VCaP (cell line): ENCODE measurements at regions not wholly inside any gene's neighbourhood (a gene's known extent, or its start where the extent isn't known, plus 50 kb on each side); places are given as distances from the start of the nearest gene placed in this dataset.

Experiments
- H3K27ac ChIP-seq: fragments of 450-650 bp; 2 replicates; pipeline ENCODE4 v1.5.1; 2017
- CTCF ChIP-seq: fragments of 450-650 bp; conservative IDR thresholded peaks from 2 replicates; pipeline ENCODE4 v1.5.1; 2017; ENCODE audit warnings: mild to moderate bottlenecking, moderate library complexity

DNA sequence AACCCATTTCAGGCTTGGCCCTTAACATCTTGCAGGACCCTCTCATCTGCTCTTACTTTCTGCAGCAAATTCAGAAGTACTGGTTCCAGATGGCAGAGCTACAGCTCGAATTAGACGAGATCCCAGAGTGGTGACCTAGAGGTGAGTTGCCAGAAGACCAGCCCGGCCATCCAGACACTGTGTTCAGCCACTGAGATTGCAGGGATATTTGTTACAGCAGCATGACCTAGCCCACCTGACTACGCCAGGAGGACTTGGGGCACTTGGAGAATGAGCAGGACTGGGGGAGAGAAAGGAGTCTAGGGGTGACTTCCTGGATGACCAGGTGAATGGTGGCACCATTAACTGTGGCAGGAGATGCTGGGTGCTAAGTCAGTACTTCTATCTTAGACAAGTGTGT, 67.2 kb upstream of the ID2 start:
- H3K27ac ChIP-seq: no peak overlapping the region
- no peak for TF ChIP-seq CTCF

DNA sequence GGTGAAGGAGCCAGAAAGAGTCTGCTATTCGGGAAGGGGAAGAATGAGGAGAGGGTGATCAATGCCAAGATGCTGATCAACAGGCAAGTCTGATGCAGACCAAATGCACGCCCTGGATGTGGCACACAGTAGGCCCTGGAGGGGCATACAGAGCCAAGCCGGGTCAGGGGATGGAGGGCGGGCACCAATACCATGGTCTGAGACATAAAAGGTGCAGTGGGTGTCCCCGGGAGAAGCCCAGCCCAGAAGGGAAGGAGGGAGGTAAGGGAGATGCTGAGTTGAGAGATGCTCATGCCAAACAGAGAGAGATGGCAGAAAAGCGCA, 66.6 kb upstream of the ID2 start:
- no peak overlapping the region for H3K27ac ChIP-seq
- no peak for TF ChIP-seq CTCF

DNA sequence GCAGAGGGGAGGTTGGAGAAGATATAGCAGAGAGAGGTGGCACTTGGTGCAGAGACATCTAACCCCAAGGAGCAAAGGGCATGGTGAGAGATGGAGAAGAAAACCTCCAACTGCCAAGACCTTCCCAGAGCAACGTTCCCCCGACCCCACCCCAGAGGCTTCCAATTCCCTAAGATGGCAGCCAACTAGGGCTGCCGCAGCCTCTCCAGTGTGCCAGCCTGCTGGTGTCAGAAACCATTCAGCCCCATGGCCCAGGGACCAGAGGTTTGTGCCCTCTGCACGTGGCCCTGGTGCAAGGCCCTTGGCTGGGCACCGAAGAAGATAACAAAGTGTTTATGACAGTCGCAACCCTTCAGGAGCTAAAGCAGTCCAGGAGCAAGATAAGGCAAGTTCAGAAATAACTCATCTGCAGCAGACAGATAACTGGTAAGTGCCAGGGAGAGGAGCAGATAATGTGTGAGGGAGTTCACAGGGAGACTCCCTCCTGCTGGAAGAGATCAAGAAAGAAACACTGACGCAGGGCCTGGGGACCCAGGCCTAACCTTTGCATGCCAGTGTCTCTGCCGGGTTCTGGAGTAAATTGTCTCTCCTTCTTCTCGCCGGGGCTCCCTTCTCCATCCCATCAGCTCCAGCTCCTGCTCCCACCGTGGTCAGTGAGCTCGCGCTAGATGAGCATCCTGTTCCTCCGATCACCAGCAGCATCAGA, 66.1 kb upstream of the ID2 start:
- TF ChIP-seq CTCF: no peak
- no peak overlapping the region for H3K27ac ChIP-seq

DNA sequence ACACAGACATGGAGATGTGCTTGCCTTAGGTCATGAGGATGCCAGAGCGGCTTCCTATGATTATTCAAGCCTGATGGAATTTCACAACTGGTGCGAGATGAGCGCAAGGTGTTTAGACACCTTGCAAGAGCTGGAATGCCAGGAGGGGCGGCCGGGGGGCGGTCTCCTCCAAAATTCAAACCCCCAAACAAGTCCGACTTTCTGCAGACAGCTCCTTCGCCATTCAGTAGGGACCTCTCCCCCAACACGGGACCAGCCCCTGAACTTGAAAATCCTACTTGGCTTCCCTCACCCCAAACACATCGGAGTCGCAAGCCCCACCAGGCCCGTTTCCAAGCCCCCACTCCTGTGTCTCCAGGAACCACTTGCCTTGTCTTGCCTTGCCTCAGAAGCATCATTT, 64.8 kb upstream of the ID2 start:
- H3K27ac ChIP-seq: no peak overlapping the region
- no peak for TF ChIP-seq CTCF

DNA sequence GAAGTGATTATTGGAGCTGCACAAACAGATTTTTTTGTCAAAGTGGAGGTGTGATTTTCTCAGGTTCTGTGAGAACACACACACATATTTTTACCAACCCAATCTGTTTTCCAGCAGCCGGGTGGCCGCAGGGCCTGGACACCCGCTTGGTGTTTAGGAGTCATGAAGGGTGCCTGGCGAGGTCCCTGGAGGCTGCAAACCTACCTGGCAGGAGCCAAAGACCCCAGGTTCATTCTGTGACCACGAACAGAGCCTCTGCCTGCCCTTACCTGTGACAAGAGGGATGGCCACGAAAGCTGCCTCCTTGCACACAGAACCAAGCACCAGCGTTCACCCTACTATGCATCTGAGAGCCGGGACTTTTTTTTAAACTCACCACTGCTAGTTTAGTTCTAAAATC, 64.3 kb upstream of the ID2 start:
- H3K27ac ChIP-seq: no peak overlapping the region
- TF ChIP-seq CTCF: no peak

DNA sequence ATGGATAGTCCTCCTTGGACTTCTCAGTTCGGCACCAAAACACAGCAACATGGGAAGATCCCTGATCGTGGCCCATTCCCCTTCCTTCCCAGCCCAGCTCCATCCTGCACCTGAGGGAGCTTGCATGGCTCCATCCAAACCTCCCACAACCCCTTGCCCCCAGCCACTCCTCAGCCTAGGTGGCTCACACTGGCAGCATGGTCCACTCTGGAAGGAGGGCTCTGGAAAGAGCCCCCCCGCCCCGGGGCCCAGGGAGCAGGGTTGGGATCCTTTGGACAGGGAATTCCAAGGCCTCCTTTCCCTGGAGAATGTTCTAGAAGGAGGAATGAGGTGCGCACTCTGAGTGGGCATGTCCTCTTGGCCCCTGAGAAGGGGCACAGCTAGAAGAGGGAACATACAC, 62.8 kb upstream of the ID2 start:
- H3K27ac ChIP-seq: no peak overlapping the region
- no peak for TF ChIP-seq CTCF

DNA sequence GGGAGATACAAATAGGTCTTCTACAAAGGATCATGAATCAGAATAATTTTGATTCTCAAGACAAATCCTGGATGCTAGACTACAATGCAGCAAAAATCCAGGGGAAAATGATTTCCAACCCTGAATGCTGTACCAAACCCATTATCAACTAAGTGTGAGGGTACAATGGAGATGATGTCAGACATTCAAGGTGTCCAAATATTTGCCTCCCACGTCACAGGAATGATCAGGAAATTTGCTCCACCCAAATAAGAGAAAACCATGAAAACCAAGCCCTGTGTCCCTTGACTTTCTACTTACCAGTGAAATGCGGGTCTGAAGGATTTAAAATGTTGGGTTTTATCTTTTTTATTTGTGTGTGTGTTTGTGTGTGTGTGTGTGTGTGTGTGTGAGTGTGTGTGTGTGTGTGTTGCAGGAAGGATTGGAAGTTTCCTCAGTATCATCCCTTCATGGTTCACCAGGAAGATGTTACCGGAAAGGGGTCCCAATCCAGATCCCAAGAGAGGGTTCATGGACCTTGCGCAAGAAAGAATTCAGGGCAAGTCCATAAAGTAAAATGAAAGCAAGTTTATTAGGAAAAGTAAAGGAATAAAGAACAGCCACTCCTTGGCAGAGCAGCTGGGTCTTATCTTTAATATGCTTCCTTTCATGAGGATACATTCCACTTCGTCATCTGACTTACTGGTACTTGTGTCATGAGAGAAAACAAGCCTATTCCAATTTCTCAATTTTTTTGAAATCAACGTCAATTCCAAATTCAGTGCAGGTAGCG, 61.1 kb upstream of the ID2 start:
- H3K27ac ChIP-seq: no peak overlapping the region
- no peak for TF ChIP-seq CTCF
